Activated naive CD4-positive, alpha-beta T cell treated with anti-CD3 and anti-CD28 coated beads, Interleukin-2, amount 50 U/mL, for 24 hours (primary cell): ENCODE measurements at regions not wholly inside any gene's neighbourhood (a gene's known extent, or its start where the extent isn't known, plus 50 kb on each side); places are given as distances from the start of the nearest gene placed in this dataset.
"Not testable (repeated sequence)": the region's sequence is repeated elsewhere in the genome, so short reads cannot be mapped to it uniquely, and the experiment has no call there.

Experiments
- H3K27ac Mint-ChIP-seq: one replicate; pipeline ENCODE4 v1.8.0; 2021; ENCODE audit warnings: mild to moderate bottlenecking, mixed read lengths
- H3K27me3 Mint-ChIP-seq: one replicate; pipeline ENCODE4 v1.8.0; 2021; ENCODE audit warnings: mixed read lengths
- H3K36me3 Mint-ChIP-seq: one replicate; pipeline ENCODE4 v1.8.0; 2021; ENCODE audit warnings: mixed read lengths
- H3K4me1 Mint-ChIP-seq: one replicate; pipeline ENCODE4 v1.8.0; 2021; ENCODE audit warnings: mixed read lengths
- H3K4me3 Mint-ChIP-seq: one replicate; pipeline ENCODE4 v1.8.0; 2021; ENCODE audit warnings: mild to moderate bottlenecking, mixed read lengths
- H3K9me3 Mint-ChIP-seq: one replicate; pipeline ENCODE4 v1.8.0; 2021; ENCODE audit warnings: mixed read lengths

DNA sequence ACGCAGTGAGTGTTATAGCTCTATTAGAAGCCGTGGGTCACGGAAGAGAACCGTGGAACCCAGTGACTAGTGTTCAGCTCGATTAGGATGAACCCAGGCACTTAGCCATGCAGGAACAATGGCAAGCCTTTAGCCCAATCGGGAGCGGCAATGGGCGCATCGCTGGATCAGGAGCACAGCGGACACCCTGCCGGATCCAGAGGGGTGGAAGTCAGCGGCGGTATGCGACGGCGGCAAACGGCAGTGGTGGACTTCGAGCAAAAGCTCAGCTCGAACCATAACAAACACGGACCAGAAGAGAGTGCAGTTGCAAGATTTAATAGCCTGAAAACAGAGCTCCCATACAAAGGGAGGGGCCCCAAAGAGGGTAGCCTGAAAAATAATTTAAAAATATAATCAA is 112.8 kb downstream of the CGGBP1 start:
- H3K9me3 Mint-ChIP-seq, H3K4me3 Mint-ChIP-seq, H3K27me3 Mint-ChIP-seq, H3K36me3 Mint-ChIP-seq, H3K4me1 Mint-ChIP-seq, H3K27ac Mint-ChIP-seq: not testable (repeated sequence)

DNA sequence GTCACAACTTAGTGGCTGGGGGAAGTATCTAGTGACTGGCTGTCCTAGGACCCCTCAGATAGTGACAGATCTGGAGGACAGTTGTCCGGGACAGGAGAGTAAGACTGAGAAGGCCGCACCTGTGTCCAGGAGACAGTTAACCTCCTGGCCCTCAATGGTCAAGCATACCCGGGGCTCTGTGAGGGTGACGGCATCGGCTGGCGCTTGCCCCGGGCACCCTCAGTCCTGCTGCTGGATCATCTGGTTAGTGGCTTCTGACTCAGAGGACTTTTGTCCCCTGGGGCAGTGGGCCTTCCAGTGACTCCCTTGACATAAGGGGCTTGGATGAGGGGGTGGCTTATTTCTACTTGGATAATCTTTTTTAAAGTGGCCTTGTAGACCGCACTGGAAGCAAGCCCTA is 116.5 kb downstream of the CGGBP1 start:
- H3K4me3 Mint-ChIP-seq, H3K27ac Mint-ChIP-seq, H3K36me3 Mint-ChIP-seq, H3K9me3 Mint-ChIP-seq, H3K27me3 Mint-ChIP-seq, H3K4me1 Mint-ChIP-seq: not testable (repeated sequence)

DNA sequence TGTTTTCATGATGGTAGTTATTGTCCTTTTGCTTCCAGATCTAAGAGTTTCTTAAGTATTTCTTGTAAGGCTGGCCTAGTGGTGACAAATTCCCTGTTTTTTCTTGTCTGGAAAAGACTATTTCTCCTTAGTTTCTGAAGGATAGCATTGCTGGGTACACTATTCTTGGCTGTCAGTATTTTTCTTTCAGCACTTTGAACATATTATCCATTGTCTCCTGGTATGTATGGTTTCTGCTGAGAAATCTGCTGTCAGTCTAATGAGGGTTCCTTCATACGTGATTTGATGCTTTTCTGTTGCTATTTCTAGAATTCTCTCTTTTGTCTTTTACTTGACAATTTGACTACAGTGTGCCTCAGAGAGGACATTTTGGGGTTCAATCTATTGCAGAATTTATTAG is 134.3 kb downstream of the CGGBP1 start:
- H3K4me3 Mint-ChIP-seq: no peak overlapping the region
- no peaks in the 10 kb centered on the region for H3K27me3 Mint-ChIP-seq
- H3K27ac Mint-ChIP-seq: no peak overlapping the region
- no peaks in the 10 kb centered on the region for H3K36me3 Mint-ChIP-seq
- peaks cover 20% of the 10 kb centered on the region for H3K9me3 Mint-ChIP-seq
- H3K4me1 Mint-ChIP-seq: no peaks in the 10 kb centered on the region

DNA sequence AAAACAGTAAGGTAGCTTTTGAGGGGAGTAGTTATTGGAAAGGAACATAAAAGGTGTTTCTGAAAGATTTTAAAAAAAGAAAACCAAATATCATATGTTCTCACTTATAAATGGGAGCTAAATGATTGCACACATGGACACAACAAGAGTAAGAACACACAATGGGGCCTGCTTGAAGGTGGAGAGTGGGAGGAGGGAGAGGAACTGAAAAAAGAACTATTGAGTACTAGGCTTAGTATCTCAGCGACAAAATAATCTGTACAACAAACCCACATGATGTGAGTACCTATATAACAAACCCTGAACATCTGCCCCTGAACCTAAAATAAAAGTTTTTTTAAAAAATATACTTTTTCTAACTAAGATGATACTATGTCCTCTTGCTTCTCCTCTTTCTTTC is 138.3 kb downstream of the CGGBP1 start:
- Mint-ChIP-seq H3K4me1 (no peaks in the 10 kb centered on the region), H3K36me3 (no peaks in the 10 kb centered on the region), H3K27me3 (peaks cover 2% of the 10 kb centered on the region), H3K27ac (no peak overlapping the region), H3K4me3 (no peak overlapping the region), H3K9me3 (peaks cover 18% of the 10 kb centered on the region)

DNA sequence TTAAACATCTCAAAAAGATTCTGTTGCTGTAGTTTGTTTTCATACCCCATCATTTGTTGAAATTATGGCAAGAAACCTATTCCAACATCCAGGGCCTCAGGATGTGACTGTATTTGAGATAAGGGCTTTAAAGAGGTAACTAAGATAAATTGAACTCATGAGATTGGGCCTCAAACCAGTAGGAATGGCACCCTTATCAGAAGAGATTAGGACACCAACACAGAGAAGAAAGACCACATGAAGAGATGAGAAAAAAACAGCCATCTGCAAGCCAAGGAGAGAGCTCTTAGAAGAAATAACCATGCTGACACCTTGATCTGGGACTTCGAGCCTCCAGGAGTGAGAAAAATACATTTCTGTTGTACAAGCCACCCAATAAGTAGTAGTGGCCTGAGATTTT is 157.7 kb downstream of the CGGBP1 start:
- Mint-ChIP-seq H3K4me3 (no peak overlapping the region), H3K9me3 (no peaks in the 10 kb centered on the region), H3K27me3 (no peaks in the 10 kb centered on the region), H3K36me3 (no peaks in the 10 kb centered on the region), H3K27ac (no peak overlapping the region), H3K4me1 (no peaks in the 10 kb centered on the region)

DNA sequence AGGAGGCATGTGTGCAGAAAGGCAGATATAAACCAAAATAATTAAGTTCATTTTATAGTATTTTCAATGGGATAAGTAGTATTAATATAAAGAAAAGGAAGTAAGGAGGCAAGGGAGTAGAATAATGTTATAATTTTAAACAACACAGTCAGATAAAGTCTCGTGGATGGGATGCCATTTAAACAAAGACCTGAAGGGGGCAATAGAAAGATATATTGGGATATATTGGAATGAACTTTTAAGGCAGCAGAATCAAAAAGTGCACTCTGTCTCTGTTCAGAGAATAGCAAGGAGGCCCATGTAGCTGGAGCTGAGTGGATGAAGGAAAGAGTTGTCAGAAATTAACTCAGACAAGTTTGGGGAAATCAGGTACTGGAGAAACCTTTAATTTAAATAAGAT is 158.7 kb downstream of the CGGBP1 start:
- H3K27ac Mint-ChIP-seq: no peak overlapping the region
- no peaks in the 10 kb centered on the region for H3K36me3 Mint-ChIP-seq
- H3K4me1 Mint-ChIP-seq: no peaks in the 10 kb centered on the region
- no peaks in the 10 kb centered on the region for H3K9me3 Mint-ChIP-seq
- H3K27me3 Mint-ChIP-seq: no peaks in the 10 kb centered on the region
- H3K4me3 Mint-ChIP-seq: no peak overlapping the region

DNA sequence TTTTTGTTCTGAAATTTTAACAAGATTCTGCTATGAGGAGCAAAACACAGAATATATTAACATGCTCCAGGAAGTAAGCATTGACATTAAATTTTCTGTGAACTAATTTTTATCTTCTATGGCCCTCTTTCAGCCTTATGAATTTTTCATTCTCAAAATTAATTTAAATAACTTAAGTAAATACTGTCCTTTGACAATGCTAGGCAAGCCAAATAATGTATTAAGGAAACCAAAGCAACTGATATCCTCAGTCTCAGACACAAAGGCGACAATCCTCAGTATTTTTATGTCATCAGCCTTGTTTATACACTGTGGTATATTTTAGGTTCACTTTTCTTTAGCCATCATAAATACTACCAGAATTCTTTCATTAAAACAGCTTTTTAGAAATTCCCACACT is 159.8 kb downstream of the CGGBP1 start:
- H3K36me3 Mint-ChIP-seq: no peaks in the 10 kb centered on the region
- H3K27ac Mint-ChIP-seq: no peak overlapping the region
- H3K27me3 Mint-ChIP-seq: no peaks in the 10 kb centered on the region
- no peaks in the 10 kb centered on the region for H3K4me1 Mint-ChIP-seq
- no peak overlapping the region for H3K4me3 Mint-ChIP-seq
- H3K9me3 Mint-ChIP-seq: no peaks in the 10 kb centered on the region

DNA sequence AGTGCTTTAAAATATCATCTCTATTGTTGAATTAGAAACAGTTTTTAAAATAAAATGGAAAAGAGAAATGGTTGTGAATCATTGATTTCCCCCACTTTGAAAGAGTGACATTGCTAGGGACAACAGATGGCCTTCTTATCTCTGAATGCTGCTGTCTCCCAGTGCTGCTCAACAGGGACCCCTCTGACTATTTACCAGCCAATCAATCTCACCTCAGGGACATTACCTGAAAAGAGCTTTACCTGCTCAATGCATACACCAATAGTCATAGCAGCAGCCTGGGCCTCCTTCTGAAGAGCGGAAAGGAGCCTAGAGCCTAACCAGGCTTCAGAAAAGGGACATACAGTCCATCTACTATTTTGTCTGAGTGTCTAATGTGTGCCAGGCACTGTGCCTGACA is 162.8 kb downstream of the CGGBP1 start:
- H3K4me3 Mint-ChIP-seq: no peak overlapping the region
- H3K27ac Mint-ChIP-seq: no peak overlapping the region
- H3K9me3 Mint-ChIP-seq: no peaks in the 10 kb centered on the region
- H3K36me3 Mint-ChIP-seq: no peaks in the 10 kb centered on the region
- H3K27me3 Mint-ChIP-seq: no peaks in the 10 kb centered on the region
- no peaks in the 10 kb centered on the region for H3K4me1 Mint-ChIP-seq

DNA sequence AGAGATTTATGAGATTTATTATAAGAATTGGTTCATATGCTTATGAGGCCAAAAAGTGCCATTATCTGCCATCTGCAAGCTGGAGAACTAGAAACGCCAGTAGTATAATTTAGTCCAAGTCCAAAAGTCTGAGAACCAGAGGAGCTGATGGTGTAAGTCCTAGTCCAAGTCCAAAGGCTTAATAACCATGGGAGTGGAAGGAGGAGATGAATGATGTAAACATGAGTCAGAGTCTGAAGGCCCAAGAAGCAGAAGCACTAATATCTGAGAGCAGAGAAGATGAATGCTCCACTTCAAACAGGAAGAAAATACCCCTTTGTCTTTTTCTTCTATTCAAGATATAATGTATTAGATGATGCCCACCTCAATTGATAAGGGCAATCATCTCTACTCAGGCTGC is 185.7 kb downstream of the CGGBP1 start:
- H3K27me3 Mint-ChIP-seq: peaks cover 6% of the 10 kb centered on the region

DNA sequence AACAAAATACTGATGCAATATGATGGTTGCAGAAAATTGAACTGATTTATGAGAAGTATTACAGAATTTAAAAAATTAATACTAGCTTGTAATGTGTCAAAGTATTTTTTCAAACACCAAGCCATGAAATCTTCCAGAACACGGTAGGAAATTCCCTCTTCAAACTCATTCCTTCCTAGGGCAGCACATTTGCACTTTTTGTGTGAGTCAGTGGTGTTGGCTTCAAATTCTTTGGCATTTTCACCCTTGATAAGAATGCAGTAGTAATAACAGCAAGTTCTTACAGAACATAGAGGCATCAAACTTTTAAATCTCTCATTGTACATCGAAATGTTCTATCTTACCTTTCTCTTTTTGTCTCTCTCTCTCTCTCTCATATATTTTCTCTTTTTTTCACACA is 191.8 kb downstream of the CGGBP1 start:
- Mint-ChIP-seq H3K4me3 (no peak overlapping the region), H3K36me3 (no peaks in the 10 kb centered on the region)

More for the DNA sequence above, 185.7 kb downstream of the CGGBP1 start:
- Mint-ChIP-seq H3K27ac (no peak overlapping the region), H3K9me3 (peaks cover 17% of the 10 kb centered on the region), H3K36me3 (peaks cover 1% of the 10 kb centered on the region), H3K4me1 (no peaks in the 10 kb centered on the region), H3K4me3 (no peak overlapping the region)

DNA sequence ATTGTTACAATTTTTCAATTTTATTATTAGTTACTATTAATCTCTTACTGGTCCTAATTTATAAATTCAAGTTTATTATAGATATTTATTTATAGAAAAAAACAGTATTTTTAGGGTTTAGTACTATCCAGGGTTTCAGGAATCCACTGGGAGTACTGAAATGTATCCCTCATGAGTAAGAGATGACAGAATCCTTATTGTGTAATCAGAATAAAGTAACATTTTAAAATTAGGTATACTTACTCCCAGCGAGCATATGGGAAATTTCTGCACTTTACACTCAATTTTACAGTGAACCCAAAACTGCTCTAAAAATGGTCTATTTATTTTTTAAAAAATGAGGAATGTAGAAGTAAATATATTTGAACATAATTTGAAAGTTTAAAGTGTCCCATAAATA is 202.7 kb downstream of the CGGBP1 start:
- H3K9me3 Mint-ChIP-seq: no peaks in the 10 kb centered on the region
- H3K27ac Mint-ChIP-seq: no peak overlapping the region

More for the DNA sequence above, 191.8 kb downstream of the CGGBP1 start:
- Mint-ChIP-seq H3K27ac (no peak overlapping the region), H3K4me1 (no peaks in the 10 kb centered on the region), H3K9me3 (peaks cover 15% of the 10 kb centered on the region), H3K27me3 (peaks cover 7% of the 10 kb centered on the region)

DNA sequence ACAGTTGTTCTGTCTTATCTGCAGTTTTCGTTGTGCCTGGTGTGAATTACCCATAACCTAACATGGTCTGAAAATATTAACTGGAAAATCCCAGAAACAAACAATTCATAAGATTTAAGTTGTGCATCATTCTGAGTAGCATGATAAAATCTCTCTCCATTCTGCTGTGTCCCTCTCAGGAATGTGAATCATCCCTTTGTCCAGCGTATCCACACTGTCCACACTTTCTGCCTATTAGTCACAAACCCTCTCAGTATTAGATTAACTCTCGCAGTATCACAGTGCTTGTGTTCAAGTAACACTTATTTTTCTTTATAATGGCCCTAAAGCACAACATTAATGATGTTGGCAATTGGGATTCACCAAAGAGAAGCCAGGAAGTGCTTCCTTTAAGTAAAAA is 203.2 kb downstream of the CGGBP1 start:
- Mint-ChIP-seq H3K27me3 (no peaks in the 10 kb centered on the region), H3K4me3 (no peak overlapping the region), H3K36me3 (no peaks in the 10 kb centered on the region), H3K9me3 (no peaks in the 10 kb centered on the region), H3K27ac (no peak overlapping the region), H3K4me1 (no peaks in the 10 kb centered on the region)

More for the DNA sequence above, 202.7 kb downstream of the CGGBP1 start:
- H3K4me3 Mint-ChIP-seq: no peak overlapping the region
- H3K36me3 Mint-ChIP-seq: no peaks in the 10 kb centered on the region
- no peaks in the 10 kb centered on the region for H3K4me1 Mint-ChIP-seq
- H3K27me3 Mint-ChIP-seq: no peaks in the 10 kb centered on the region

DNA sequence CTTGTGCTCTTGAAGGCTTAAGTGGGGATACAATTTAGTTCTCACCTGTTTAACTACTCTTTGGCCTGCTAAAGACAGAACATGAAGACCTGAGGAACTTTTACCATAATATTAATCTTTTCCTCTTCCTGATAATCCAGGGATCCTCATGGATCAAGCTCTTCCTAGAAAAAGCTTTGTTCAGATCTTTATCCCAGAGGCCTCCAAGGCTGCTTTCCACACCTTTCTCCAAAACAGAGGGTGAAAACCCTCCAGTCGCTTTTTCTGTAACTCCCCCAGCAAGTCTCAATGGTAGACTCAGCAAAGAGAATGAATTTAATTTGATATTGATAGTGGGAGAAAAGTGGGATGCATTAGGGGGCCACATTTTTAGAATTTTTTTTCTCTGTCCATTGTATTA is 203.6 kb downstream of the CGGBP1 start:
- H3K9me3 Mint-ChIP-seq: no peaks in the 10 kb centered on the region
- H3K4me3 Mint-ChIP-seq: no peak overlapping the region
- no peaks in the 10 kb centered on the region for H3K27me3 Mint-ChIP-seq
- H3K4me1 Mint-ChIP-seq: no peaks in the 10 kb centered on the region
- no peak overlapping the region for H3K27ac Mint-ChIP-seq
- no peaks in the 10 kb centered on the region for H3K36me3 Mint-ChIP-seq

DNA sequence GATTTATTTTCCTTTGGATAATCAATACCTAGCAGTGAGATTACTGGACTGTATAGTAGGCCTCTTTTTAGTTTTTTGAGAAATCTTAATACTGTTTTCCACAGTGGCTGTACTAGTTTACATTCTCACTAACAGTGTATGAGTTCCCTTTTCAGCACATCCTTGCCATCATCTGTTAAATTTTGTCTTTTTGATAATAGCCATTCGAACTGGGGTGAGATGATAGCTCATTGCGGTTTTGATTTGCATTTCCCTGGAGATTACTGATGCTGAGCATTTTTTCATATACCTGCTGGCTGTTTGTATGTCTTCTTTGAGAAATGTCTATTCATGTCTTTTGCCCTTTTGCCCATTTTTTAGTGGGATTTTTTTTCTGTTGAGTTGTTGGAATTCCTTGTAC is 210.8 kb downstream of the CGGBP1 start:
- Mint-ChIP-seq H3K9me3 (no peaks in the 10 kb centered on the region), H3K4me1 (no peaks in the 10 kb centered on the region), H3K4me3 (no peak overlapping the region), H3K36me3 (no peaks in the 10 kb centered on the region), H3K27me3 (no peaks in the 10 kb centered on the region), H3K27ac (no peak overlapping the region)

DNA sequence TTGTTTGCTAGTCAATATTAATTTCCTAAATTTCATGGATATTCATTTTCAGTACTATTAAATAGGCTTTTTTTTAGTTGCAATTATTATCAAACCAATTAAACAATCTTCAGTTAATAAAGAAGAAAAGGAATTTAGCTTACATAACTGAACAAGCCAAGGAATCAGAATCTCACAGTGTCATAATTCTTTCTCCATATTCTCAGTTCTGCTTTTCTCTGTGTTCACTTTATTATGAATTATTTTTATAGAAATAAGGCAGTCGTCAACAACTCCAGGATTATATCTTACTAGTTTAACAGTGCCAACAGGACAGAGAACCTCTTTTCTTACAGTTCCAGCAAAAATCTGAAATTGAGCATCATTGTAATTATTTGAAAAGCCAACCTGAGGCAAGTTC is 221.7 kb downstream of the CGGBP1 start:
- no peaks in the 10 kb centered on the region for H3K4me1 Mint-ChIP-seq
- no peak overlapping the region for H3K4me3 Mint-ChIP-seq
- H3K27ac Mint-ChIP-seq: no peak overlapping the region
- no peaks in the 10 kb centered on the region for H3K27me3 Mint-ChIP-seq
- H3K9me3 Mint-ChIP-seq: no peaks in the 10 kb centered on the region
- no peaks in the 10 kb centered on the region for H3K36me3 Mint-ChIP-seq

DNA sequence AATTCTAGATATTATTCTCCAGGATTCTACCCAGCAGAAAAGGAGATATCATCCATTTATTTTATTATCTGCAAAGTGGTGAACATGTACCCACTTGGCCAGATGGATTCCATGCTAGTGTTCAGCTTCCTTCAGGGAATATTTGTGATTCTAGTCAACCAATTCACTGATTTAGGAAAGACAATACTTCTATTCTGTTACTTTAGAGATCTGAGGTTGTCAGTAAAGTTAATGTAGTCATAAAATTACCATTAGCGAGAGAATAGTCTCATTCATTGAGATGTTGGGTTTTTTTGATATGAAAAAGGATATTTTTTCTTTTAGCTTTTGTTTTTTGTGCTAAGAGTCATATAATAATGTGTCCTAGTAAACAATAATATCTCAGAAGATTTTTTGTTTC is 222.8 kb downstream of the CGGBP1 start:
- Mint-ChIP-seq H3K4me1 (no peaks in the 10 kb centered on the region), H3K4me3 (no peak overlapping the region), H3K27ac (no peak overlapping the region)

DNA sequence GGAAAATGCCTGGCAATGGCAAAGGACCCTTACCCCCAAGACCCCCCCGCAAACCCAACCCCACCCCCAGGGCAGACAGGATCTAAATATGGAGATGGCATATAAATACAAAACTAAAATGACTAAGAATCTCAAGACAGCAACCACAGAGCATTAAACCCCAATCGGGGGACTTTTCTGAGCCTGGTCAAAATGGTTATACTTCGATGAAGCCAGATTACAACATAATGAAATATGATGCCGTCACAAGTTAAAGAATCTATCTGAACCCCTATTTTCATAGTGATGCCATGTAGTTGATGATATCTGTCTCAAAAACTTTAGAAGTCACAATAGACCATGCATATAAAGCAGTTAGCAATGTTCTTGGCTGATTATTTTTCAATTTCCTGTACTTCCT is 223.6 kb downstream of the CGGBP1 start:
- Mint-ChIP-seq H3K4me3 (no peak overlapping the region), H3K27me3 (no peaks in the 10 kb centered on the region)

More for the DNA sequence above, 222.8 kb downstream of the CGGBP1 start:
- Mint-ChIP-seq H3K9me3 (no peaks in the 10 kb centered on the region), H3K36me3 (no peaks in the 10 kb centered on the region), H3K27me3 (no peaks in the 10 kb centered on the region)

DNA sequence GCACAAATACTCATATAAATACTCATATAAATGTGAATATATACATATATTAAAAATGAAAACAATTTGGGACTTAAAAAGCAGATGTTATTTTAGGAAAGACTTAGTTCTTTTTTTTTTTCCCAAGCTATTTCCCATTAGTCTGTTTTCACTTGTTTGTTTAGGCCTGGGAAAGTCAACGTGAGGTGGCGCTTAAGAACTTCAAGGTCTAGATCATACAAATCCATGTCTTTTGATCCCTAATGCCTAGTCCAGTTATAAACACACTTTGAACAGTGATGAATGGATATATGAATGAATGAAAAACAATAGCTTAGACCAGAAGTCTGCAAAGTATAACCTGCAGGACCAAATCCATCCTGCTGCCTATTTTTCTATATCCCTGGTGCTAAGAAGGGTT is 224.5 kb downstream of the CGGBP1 start:
- H3K4me1 Mint-ChIP-seq: no peaks in the 10 kb centered on the region
- no peaks in the 10 kb centered on the region for H3K36me3 Mint-ChIP-seq
- H3K27ac Mint-ChIP-seq: no peak overlapping the region
- H3K27me3 Mint-ChIP-seq: no peaks in the 10 kb centered on the region
- H3K4me3 Mint-ChIP-seq: no peak overlapping the region
- H3K9me3 Mint-ChIP-seq: no peaks in the 10 kb centered on the region

More for the DNA sequence above, 223.6 kb downstream of the CGGBP1 start:
- Mint-ChIP-seq H3K9me3 (no peaks in the 10 kb centered on the region), H3K36me3 (no peaks in the 10 kb centered on the region), H3K27ac (no peak overlapping the region), H3K4me1 (no peaks in the 10 kb centered on the region)
